H1 (cell line): ENCODE measurements at regions not wholly inside any gene's neighbourhood (a gene's known extent, or its start where the extent isn't known, plus 50 kb on each side); places are given as distances from the start of the nearest gene placed in this dataset.

Source experiments
- CTCF ChIA-PET: fragments of 300-600 bp; sonication (Branson Sonifier 250); formaldehyde crosslinking; loops from one replicate; lab custom pipeline; 2021; ENCODE audit not compliant: partially characterized antibody; lab: Charles Lee
- POLR2A ChIA-PET: fragments of 300-600 bp; sonication (Branson Sonifier 250); formaldehyde crosslinking; loops from one replicate; lab custom pipeline; 2021; ENCODE audit warnings: inconsistent platforms; ENCODE audit not compliant: partially characterized antibody; lab: Charles Lee
- DNase-seq, 2 experiments: peaks; one replicate each; pipeline versions ENCODE4 v3.0.0 to v3.0.0-alpha.2; 2010 to 2022; ENCODE audit warnings: low spot score in 2 of 2, low read depth in 1 of 2, mixed read lengths in 1 of 2
- FAIRE-seq: peaks from 2 replicates; lab custom pipeline; 2011; peaks lifted over from hg19 to GRCh38; lab: Jason Lieb, UNC
- H2AFZ ChIP-seq: 2 replicates; pipeline ENCODE4 v1.8.1; 2012; ENCODE audit warnings: low read length, inconsistent platforms
- H2AK5ac ChIP-seq: 2 replicates; pipeline ENCODE4 v1.6.1; 2013; ENCODE audit warnings: low read depth, low read length
- H2BK120ac ChIP-seq: replicated peaks from 2 replicates; pipeline ENCODE3; 2013; ENCODE audit warnings: low read depth, low read length, inconsistent platforms
- H2BK12ac ChIP-seq: 2 replicates; pipeline ENCODE4 v1.6.1; 2013; ENCODE audit warnings: low read depth, low read length
- H2BK15ac ChIP-seq: 2 replicates; pipeline ENCODE4 v1.6.1; 2013; ENCODE audit warnings: low read length
- H2BK20ac ChIP-seq: 2 replicates; pipeline ENCODE4 v1.6.1; 2013; ENCODE audit warnings: low read length
- H2BK5ac ChIP-seq: 2 replicates; pipeline ENCODE4 v1.6.1; 2013; ENCODE audit warnings: low read depth, low read length
- H3K14ac ChIP-seq: 2 replicates; pipeline ENCODE4 v1.6.1; 2013; ENCODE audit warnings: inconsistent platforms; ENCODE audit not compliant: insufficient read length
- H3K18ac ChIP-seq: 2 replicates; pipeline ENCODE4 v1.6.1; 2013; ENCODE audit warnings: low read length; ENCODE audit errors: extremely low read depth
- H3K23ac ChIP-seq: 2 replicates; pipeline ENCODE4 v1.6.1; 2013; ENCODE audit warnings: inconsistent platforms; ENCODE audit not compliant: insufficient read length
- H3K23me2 ChIP-seq: 2 replicates; pipeline ENCODE4 v1.6.1; 2013; ENCODE audit warnings: low read depth, low read length
- H3K27ac ChIP-seq: 2 replicates; pipeline ENCODE4 v1.6.1; 2011; ENCODE audit warnings: low read depth, low read length, inconsistent platforms
- H3K27me3 ChIP-seq, 4 experiments: replicated peaks in 1 of 4; 1 replicate in 1 of 4; 2 replicates in 3 of 4; pipeline versions ENCODE4 v1.6.1 to v1.8.1; 2011 to 2013; ENCODE audit warnings: low read length in 3 of 4, mild to moderate bottlenecking in 3 of 4, inconsistent platforms in 2 of 4, mixed read lengths in 2 of 4, moderate library complexity in 1 of 4; ENCODE audit not compliant: control insufficient read depth in 3 of 4, insufficient read depth in 3 of 4; ENCODE audit errors: extremely low read depth in 1 of 4
- H3K36me3 ChIP-seq, 4 experiments: 2 replicates each; pipeline versions ENCODE4 v1.6.1 to v1.8.1; 2011 to 2013; ENCODE audit warnings: mild to moderate bottlenecking in 4 of 4, low read length in 3 of 4, moderate library complexity in 2 of 4, control low read depth in 1 of 4, inconsistent platforms in 1 of 4; ENCODE audit not compliant: insufficient read depth in 4 of 4, control insufficient read depth in 2 of 4
- H3K4ac ChIP-seq: replicated peaks from 2 replicates; pipeline ENCODE3; 2013; ENCODE audit warnings: low read length, low read depth, mixed read lengths, inconsistent platforms; ENCODE audit not compliant: insufficient read length
- H3K4me1 ChIP-seq, 4 experiments: replicated peaks in 1 of 4; 1 replicate in 1 of 4; 2 replicates in 3 of 4; pipeline versions ENCODE4 v1.6.1 to v1.8.1; 2011 to 2013; ENCODE audit warnings: low read length in 3 of 4, inconsistent platforms in 2 of 4, mixed read lengths in 1 of 4; ENCODE audit not compliant: insufficient read depth in 4 of 4, control insufficient read depth in 3 of 4
- H3K4me2 ChIP-seq, 2 experiments: 2 replicates each; pipeline versions ENCODE4 v1.6.1 to v1.8.1; 2011 to 2013; ENCODE audit warnings: low read depth in 2 of 2, low read length in 2 of 2, control low read depth in 1 of 2, inconsistent platforms in 1 of 2, mild to moderate bottlenecking in 1 of 2; ENCODE audit not compliant: insufficient read depth in 1 of 2
- H3K4me3 ChIP-seq, 4 experiments: fragments of 200-600, 300-600 bp in 1 of 4; sonication (generic), shearing (Covaris generic), sonication (Bioruptor Twin) in 1 of 4; 2 replicates each; pipeline versions ENCODE4 v1.5.1 to v1.8.1; 2011 to 2016; ENCODE audit warnings: low read length in 4 of 4, low read depth in 3 of 4, control low read depth in 2 of 4, inconsistent platforms in 2 of 4, mild to moderate bottlenecking in 2 of 4, mixed read lengths in 1 of 4, moderate library complexity in 1 of 4; ENCODE audit not compliant: insufficient read depth in 2 of 4; ENCODE audit errors: extremely low read depth in 1 of 4
- H3K56ac ChIP-seq: replicated peaks from 2 replicates; pipeline ENCODE3; 2013; ENCODE audit warnings: low read depth, mild to moderate bottlenecking, mixed read lengths, low read length, inconsistent platforms; ENCODE audit not compliant: insufficient read length
- H3K79me1 ChIP-seq: 2 replicates; pipeline ENCODE4 v1.6.1; 2013; ENCODE audit warnings: low read depth, low read length, control low read depth
- H3K79me2 ChIP-seq, 2 experiments: 2 replicates each; pipeline versions ENCODE4 v1.6.1 to v1.8.1; 2012 to 2013; ENCODE audit warnings: low read length in 2 of 2, mild to moderate bottlenecking in 2 of 2, inconsistent platforms in 1 of 2; ENCODE audit not compliant: insufficient read depth in 2 of 2, control insufficient read depth in 1 of 2
- H3K9ac ChIP-seq, 4 experiments: replicated peaks in 1 of 4; 1 replicate in 1 of 4; 2 replicates in 3 of 4; pipeline versions ENCODE4 v1.6.1 to v1.8.1; 2011 to 2013; ENCODE audit warnings: low read depth in 3 of 4, low read length in 3 of 4, control low read depth in 2 of 4, mild to moderate bottlenecking in 2 of 4, moderate library complexity in 2 of 4, inconsistent platforms in 1 of 4; ENCODE audit errors: extremely low read depth in 1 of 4
- H3K9me3 ChIP-seq, 2 experiments: 2 replicates each; pipeline versions ENCODE4 v1.6.1 to v1.8.1; 2012 to 2013; ENCODE audit warnings: mild to moderate bottlenecking in 2 of 2, moderate library complexity in 2 of 2, control low read depth in 1 of 2, inconsistent platforms in 1 of 2, low read depth in 1 of 2, low read length in 1 of 2, mixed read lengths in 1 of 2; ENCODE audit not compliant: insufficient read depth in 2 of 2
- H4K20me1 ChIP-seq, 2 experiments: replicated peaks in 1 of 2; 2 replicates each; pipeline versions ENCODE3 to v1.8.1; 2011 to 2013; ENCODE audit warnings: inconsistent platforms in 2 of 2, low read length in 2 of 2, mild to moderate bottlenecking in 1 of 2; ENCODE audit not compliant: insufficient read depth in 2 of 2, control insufficient read depth in 1 of 2
- H4K5ac ChIP-seq: 2 replicates; pipeline ENCODE4 v1.6.1; 2013; ENCODE audit warnings: low read length, low read depth, mixed read lengths, inconsistent platforms; ENCODE audit not compliant: insufficient read length
- H4K8ac ChIP-seq: 2 replicates; pipeline ENCODE4 v1.8.0; 2013; ENCODE audit warnings: mild to moderate bottlenecking, moderate library complexity, low read length, inconsistent platforms; ENCODE audit not compliant: insufficient read depth; ENCODE audit errors: extremely low read depth
- H4K91ac ChIP-seq: replicated peaks from 2 replicates; pipeline ENCODE3; 2013; ENCODE audit warnings: low read length, mixed read lengths, inconsistent platforms; ENCODE audit not compliant: insufficient read length
- BCL11A ChIP-seq, 2 experiments: IDR thresholded peaks; one replicate each; pipeline ENCODE4 v1.6.1; 2011; ENCODE audit warnings: low read depth in 2 of 2, low read length in 2 of 2, mild to moderate bottlenecking in 2 of 2
- EZH2 ChIP-seq: fragments of 200-600 bp; sonication (generic); IDR thresholded peaks from 2 replicates; pipeline ENCODE4 v1.7.1; 2012; ENCODE audit warnings: low read depth, mild to moderate bottlenecking, moderate library complexity, low read length, inconsistent platforms; ENCODE audit not compliant: severe bottlenecking
- JUN ChIP-seq: IDR thresholded peaks from 2 replicates; pipeline ENCODE4 v1.6.1; 2011; ENCODE audit warnings: low read depth, mild to moderate bottlenecking, improper control_type of control experiment, low read length
- PHF8 ChIP-seq: fragments of 200-600 bp; sonication (generic); conservative IDR thresholded peaks from 2 replicates; pipeline ENCODE4 v1.7.1; 2012; ENCODE audit warnings: low read depth, mild to moderate bottlenecking, inconsistent platforms, low read length, moderate library complexity
- RNF2 ChIP-seq: fragments of 200-900, 300-1000 bp; sonication (generic); IDR thresholded peaks from 2 replicates; pipeline ENCODE4 v1.7.1; 2016; ENCODE audit warnings: borderline replicate concordance, low read depth, mild to moderate bottlenecking, antibody characterized with exemption, low read length; ENCODE audit not compliant: poor library complexity, severe bottlenecking; ENCODE audit errors: missing control alignments
- SIN3A ChIP-seq, 2 experiments: IDR thresholded peaks in 1 of 2; conservative IDR thresholded peaks in 1 of 2; 2 replicates each; pipeline ENCODE4 v1.6.1; 2011 to 2012; ENCODE audit warnings: low read length in 2 of 2, improper control_type of control experiment in 1 of 2, low read depth in 1 of 2, mild to moderate bottlenecking in 1 of 2
- SP4 ChIP-seq: IDR thresholded peaks from 2 replicates; pipeline ENCODE4 v1.6.1; 2012; ENCODE audit warnings: low read length, inconsistent platforms
- SUZ12 ChIP-seq: fragments of 200-600 bp; sonication (generic); IDR thresholded peaks from 2 replicates; pipeline ENCODE4 v1.6.1; 2012; ENCODE audit warnings: mild to moderate bottlenecking, inconsistent platforms, low read length, moderate library complexity, mixed read lengths
- TAF1 ChIP-seq: IDR thresholded peaks from 2 replicates; pipeline ENCODE4 v1.6.1; 2011; ENCODE audit warnings: mild to moderate bottlenecking, low read depth, low read length
- WGBS, 2 experiments: shearing (Covaris generic) in 1 of 2; methylation state at CpG; one replicate each; pipeline versions ENCODE4 v1.1.6 to v1.1.7; 2013 to 2015; ENCODE audit warnings: low lambda C conversion rate in 2 of 2, mixed read lengths in 2 of 2, inconsistent platforms in 1 of 2, low coverage in 1 of 2, missing lambda C conversion rate in 1 of 2; ENCODE audit not compliant: insufficient replicate concordance in 2 of 2, insufficient coverage in 1 of 2, insufficient read length in 1 of 2; ENCODE audit errors: extremely low coverage in 1 of 2, missing lambda C conversion rate in 1 of 2; 5-methylcytosine and 5-hydroxymethylcytosine counted together
- TF ChIP-seq, protein P1 (sequence below): IDR thresholded peaks from 2 replicates; pipeline ENCODE4 v1.6.1; 2011; ENCODE audit warnings: low read depth, mild to moderate bottlenecking, low read length; ENCODE audit not compliant: insufficient read depth

DNA sequence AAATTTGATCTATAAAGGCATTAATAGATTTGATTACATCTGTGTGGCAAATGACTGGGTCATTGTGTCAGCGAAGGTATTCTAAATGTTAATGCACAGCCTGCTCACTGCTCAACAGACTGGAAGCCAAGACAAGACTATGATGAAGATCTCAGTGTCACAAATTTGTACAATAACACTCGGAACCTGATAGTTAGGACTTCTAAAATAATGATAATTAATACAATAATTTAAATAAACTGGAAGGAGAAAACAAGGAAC, 217.4 kb downstream of the CENPC start:
- H3K14ac ChIP-seq, result no peak overlapping the region
- no peaks in the 10 kb centered on the region for H3K23me2 ChIP-seq
- no peak overlapping the region for H2BK5ac ChIP-seq
- ChIA-PET POLR2A (no interaction called here), CTCF (interaction anchor here (0.6 to 1.7 kb wide), 9 partner anchors 12 to 243 kb away, joined by 3 to 5 read pairs (median 3); no protein-coding TSS in a partner anchor)
- no peak overlapping the region for H4K5ac ChIP-seq
- no peak overlapping the region for H3K18ac ChIP-seq
- no peaks in the 10 kb centered on the region for H3K36me3 ChIP-seq
- H2BK15ac ChIP-seq, result no peak overlapping the region
- H3K56ac ChIP-seq, result no peak overlapping the region
- no peaks in the 10 kb centered on the region for H3K27me3 ChIP-seq
- no peak for TF ChIP-seq BCL11A (IDR thresholded peaks at IDR 0.05; ENCODE audit: low read depth in 2 of 2, low read length in 2 of 2)
- no peak for TF ChIP-seq RNF2
- no peak for TF ChIP-seq SIN3A (conservative IDR thresholded peaks at IDR 0.05 in 1 of 2, IDR thresholded peaks at IDR 0.05 in 1 of 2; ENCODE audit: low read depth in 1 of 2, low read length in 2 of 2)
- TF ChIP-seq SUZ12, result no peak
- no peak for TF ChIP-seq TAF1
- no peak for TF ChIP-seq SP4
- TF ChIP-seq EZH2, result no peak
- TF ChIP-seq, protein P1, sequence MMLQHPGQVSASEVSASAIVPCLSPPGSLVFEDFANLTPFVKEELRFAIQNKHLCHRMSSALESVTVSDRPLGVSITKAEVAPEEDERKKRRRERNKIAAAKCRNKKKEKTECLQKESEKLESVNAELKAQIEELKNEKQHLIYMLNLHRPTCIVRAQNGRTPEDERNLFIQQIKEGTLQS, result no peak
- TF ChIP-seq JUN, result no peak
- TF ChIP-seq PHF8, result no peak
- no peak overlapping the region for H4K91ac ChIP-seq
- H2AK5ac ChIP-seq, result no peak overlapping the region
- no peaks in the 10 kb centered on the region; a peak in 1 of 4 replicates for H3K9me3 ChIP-seq
- no peak overlapping the region for H4K8ac ChIP-seq
- H3K4me1 ChIP-seq, result no peaks in the 10 kb centered on the region; a peak in 1 of 7 replicates
- H3K23ac ChIP-seq, result no peak overlapping the region
- WGBS, 2 experiments, result 64% methylated on average over 2 of the region's 2 CpGs; no CpG with 5 or more reads in 1 of the 2 experiments
- no peak overlapping the region for H3K4me2 ChIP-seq
- no peak overlapping the region for H2BK12ac ChIP-seq
- no peak for FAIRE-seq
- no peak overlapping the region for H2BK20ac ChIP-seq
- no peak overlapping the region for H3K27ac ChIP-seq
- H4K20me1 ChIP-seq, result no peaks in the 10 kb centered on the region
- no peak overlapping the region for H3K4ac ChIP-seq
- no peak overlapping the region for H2AFZ ChIP-seq
- H3K9ac ChIP-seq, result no peak overlapping the region
- H3K4me3 ChIP-seq, result no peak overlapping the region
- H2BK120ac ChIP-seq, result no peak overlapping the region
- no peak for DNase-seq
- H3K79me1 ChIP-seq, result no peaks in the 10 kb centered on the region
- H3K79me2 ChIP-seq, result no peaks in the 10 kb centered on the region
